Umbilical cord (tissue), 1 donor: ENCODE measurements at regions not wholly inside any gene's neighbourhood (a gene's known extent, or its start where the extent isn't known, plus 50 kb on each side); places are given as distances from the start of the nearest gene placed in this dataset.
A peak's percentile ranks its signal among the peaks of the same experiment; 100 is the strongest.

ENCODE experiments used
- DNase-seq: peaks from one replicate; pipeline ENCODE4 v3.0.0-alpha.2; 2015; ENCODE audit warnings: low spot score

DNA sequence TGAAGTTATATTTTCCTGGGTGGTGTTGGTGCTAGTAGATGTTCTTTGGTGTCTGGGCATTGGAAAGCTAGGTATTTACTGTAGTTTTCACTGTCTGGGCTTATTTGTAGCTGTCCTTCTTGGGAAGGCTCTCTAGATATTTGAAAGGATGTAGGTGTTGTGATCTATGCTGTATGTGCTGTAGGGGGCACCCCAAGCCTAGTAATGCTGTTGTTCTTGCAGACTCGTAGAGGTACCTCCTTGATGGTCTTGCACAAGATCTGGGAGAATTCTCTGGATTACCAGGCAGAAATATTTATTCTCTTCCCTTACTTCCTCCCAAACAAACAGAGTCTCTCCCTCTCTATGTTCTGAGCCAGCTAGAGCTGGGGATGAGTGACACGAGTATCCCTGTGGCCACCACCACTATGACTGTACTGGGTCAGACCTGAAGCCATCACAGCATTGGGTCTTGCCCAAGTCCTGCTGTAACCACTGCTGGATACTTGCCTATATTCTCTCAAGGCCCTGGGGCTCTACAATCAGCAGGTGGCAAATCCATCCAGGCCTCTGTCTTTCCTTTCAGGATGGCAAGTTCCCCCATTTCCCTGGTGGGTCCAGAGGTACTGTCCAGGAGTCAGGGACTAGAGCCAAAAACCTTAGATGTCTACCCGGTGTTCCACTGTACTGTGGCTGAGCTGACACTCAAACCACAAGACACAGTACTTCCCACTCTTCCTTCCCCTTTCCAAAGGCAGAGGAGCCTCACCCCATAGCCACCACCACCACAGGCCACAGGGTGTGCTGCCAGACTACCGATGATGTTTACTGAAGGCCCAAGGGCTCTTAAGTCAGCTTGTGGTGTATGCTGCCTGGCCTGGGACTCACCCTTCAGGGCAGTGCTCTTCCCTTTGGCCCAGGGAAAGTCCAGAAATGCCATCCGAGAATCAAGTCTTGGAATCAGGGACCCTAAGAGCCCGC lies 195.2 kb upstream of the DPPA4 start:
- DNase-seq: peak; percentile 62

DNA sequence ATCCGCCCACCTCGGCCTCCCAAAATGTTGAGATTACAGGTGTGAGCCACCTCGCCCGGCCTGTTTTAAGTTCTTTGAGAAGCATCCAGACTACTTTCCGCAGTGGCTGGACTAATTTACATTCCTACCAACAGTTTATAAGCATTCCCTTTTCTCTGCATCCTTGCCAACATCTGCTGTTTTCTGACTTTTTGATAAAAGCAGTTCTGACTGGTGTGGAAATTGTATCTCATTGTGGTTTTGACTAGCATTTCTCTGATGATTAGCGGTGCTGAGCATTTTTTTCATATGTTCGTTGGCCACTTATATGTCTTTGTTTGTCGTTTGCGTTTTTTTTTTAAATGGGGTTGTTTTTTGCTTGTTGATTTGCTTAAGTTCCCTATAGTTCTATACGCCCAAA lies 208.4 kb upstream of the DPPA4 start:
- no peak for DNase-seq

DNA sequence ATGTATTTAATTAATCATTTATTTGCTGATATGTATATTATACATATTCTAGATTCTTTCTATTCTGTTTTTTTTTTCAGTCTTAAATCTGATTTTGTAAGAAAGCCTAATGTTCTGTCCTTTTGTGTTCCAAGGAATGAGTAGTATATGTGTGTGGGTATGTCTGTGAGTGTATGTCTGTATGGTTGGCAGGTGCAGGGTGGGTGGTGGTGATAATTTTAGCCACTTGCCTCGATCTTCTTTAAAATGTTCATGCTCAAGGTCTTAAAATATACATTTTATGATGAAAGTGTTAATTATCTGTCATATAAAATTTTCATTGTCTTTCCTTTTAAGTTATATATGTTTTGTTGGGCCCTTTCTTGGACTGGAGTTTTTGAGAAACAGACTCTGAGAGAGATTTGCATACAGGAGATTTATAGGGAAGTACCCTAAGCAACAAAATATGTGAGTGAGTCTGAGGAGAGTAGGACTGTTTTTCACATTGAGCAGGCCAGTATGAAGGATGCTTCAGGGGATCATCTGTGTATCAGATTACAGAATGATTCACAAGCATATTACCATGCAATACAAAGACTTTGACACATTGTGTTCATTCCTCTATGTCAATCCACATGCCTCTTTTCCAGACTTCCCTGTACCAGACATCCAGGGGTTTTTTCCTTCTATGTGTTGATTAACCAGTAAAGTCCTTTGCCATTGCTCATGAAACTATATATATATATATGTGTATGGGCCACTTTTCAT lies 211.0 kb upstream of the DPPA4 start:
- no peak for DNase-seq

DNA sequence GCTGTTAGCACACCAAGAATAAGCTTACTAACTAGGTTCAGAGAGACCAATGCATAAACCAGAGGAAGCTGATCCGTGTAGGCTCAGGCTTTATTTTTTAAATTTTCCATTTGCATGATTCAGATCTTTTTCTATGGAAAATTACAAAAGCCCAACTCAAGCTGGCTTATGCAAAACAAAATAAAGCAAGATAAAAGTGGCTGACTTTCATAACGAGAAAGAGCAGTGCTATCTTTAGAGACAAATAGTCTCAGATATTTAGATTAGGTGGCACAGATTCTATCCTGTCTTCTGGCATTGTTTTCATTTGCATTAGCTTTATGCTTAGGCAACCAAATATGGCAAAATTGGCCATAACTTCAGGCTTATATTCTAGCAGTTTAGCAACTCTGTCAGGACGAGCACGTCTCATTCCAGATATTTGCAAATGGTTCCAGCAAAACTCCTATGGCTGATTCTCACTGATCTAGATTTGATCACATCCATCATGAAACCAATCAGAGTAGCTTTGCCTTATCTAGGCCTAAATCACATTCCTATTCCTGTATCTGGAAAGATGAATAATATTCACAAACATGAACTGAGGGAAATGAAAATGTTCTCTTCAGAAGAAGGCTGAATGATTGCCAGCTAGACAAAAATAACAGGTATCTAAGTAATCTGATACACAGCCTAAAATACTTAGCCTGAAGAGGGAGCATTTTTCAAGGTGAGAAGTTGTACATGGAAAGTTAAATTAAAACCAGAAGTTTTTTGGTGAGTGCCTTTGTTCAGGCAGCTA lies 216.4 kb upstream of the DPPA4 start:
- peak; percentile 14 for DNase-seq

DNA sequence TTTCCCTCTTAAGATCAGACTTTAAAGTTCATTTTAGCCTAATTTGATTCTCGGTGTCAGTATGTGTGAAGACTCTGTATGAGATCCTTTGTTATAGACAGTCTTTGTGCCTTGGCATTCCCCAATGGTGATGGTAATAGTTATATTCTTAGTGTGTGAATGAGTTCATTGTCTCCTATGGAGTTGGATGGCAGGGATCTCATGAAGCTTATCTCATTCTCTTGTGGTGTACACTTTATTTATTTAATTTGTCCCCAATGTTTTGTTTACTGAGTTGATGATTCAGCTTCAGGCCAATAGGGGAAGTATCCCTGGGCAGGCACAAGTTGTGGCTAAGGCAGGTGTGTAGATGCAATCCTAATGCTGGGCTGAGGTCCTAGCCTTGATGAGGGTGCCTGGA lies 222.0 kb upstream of the DPPA4 start:
- DNase-seq: no peak

DNA sequence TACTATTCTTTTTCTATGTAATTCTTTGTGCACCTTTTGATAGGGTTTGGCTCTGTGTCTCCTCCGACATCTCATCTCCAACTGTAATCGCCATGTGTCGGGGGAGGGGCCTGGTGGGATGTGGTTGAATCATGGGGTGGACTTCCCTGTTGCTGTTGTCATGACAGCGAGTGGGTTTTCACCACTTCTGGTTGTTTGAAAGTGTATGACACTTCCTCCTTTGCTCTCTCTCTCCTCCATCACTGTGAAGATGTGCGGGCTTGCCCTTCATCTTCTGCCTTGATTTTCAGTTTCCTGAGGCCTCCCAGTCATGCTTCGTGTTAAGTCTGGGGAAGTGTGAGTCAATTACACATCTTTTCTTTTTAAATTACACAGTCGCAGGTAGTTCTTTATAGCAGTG lies 225.8 kb upstream of the DPPA4 start:
- DNase-seq: no peak

DNA sequence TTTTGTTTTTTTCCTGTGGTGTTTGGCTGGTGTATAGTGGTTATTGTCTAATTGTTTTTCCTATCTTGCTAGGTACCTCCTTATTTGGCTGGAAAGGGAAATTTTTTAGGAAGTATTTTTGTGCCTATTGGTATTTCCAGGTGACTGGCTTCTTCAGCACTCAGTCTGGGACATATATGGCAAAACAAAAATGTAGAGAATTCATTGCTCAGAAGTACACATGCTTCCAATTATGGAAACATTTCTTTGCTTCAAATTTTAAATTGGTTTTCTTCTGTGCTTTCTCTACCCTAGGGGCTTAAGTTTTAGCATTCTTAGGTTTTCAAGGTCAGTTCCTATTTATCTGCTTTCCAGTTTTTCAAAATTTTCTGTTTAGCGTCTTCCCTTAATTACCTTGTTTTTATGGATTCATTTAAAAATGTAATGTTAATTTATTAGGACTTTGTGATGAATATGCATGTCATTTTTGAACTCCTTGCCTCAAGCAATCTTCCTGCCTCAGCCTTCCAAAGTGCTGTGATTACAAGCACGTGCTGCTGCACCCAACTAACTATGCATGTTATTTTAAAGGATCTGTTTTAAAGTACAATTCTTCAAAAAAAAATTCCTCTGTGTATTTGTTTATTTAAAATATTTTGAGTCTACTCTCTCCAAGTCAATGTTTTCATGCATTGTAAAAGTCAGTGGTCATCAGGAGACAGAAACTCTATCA lies 231.9 kb upstream of the DPPA4 start:
- no peak for DNase-seq

DNA sequence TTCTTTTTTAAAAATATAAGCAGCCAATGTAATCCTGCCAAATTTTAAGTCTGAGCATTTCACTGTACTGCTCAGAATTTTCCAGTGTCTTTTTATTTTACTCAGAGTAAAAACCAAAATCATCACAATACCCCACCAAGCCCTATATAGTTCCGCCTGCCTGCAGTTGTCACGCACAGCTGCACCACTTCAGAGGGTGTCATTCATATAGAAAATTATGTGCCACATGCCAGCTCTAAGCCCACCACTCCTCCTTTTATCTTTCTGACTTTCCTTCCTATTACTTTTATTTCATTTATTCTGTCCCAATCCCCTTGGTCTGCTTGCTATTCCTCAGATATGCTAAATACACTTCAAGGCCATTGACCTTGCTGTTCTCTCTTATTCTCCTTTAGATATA lies 233.1 kb upstream of the DPPA4 start:
- DNase-seq: no peak

DNA sequence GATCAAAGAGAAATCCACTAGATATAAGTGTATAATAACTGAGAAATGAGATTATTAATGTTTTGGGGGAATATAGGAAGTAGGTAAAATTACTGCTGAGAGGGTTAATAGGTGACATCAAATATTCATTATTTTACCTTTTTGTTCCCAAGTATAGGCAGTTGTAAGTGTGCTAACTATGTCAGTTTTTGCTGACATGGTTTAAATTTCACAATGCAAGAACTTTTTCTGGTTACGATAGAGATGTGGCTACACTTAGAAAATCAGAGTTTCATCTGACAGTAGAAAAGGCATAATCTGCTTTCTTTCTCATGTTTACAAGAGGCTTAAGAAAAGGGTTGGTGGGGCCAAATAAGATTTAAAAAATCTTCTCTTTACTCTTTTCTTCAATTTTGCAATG lies 235.0 kb upstream of the DPPA4 start:
- no peak for DNase-seq

DNA sequence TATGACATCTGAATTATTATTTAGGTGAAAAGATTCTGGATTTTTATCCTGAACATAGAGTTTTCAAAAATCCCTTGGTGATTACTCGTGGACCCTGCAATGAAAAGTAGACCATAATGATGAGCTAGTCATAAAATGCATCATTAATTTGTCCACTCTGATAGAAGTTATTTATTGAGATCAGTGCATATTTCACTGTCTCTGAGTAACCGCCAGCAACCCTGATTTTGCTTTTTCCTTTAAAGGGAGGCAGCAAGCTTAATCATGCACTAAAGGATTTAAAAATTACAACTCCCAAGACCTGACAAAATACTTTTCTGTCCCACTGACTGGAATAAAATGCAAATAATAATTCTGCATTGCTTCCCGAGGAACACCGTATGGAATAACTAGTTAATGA lies 259.6 kb upstream of the DPPA4 start:
- DNase-seq: no peak

DNA sequence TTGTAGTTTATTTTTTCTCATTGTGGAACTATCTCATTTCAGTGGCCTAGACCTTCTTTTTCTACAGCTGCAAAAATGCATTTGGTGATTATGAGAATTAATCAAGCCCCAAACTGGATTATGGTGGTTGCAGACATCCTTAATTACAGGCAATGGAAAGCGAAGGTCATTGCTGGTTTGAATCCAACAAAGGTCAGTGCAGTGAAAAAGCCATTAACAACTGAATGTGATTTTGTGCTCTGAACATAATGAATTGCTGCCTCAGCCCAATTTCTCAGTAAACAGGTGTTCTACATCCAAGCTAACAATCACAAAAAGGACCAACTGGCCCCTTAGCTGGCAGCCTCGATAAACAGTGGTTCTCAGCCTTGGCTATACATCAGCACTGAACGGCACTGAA lies 260.1 kb upstream of the DPPA4 start:
- no peak for DNase-seq

DNA sequence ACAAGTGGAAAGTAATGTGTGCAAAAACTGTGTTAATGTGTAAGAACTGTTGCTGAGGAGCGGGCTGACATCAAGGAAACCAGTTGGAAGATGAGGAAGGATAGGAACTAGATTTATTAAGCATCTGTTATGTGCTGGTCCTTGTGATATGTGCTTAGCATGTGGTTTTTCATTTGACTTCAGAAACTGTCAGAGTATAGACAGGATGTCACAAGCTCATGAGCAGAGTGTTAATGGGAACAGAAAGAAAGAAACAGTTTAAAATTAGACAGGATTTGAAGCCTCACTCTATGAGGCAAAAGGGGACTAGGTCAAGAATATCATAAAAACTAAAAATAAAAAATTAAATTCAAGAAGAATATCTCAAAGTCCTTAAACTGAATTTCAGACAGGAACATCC lies 270.6 kb upstream of the DPPA4 start:
- DNase-seq: no peak

DNA sequence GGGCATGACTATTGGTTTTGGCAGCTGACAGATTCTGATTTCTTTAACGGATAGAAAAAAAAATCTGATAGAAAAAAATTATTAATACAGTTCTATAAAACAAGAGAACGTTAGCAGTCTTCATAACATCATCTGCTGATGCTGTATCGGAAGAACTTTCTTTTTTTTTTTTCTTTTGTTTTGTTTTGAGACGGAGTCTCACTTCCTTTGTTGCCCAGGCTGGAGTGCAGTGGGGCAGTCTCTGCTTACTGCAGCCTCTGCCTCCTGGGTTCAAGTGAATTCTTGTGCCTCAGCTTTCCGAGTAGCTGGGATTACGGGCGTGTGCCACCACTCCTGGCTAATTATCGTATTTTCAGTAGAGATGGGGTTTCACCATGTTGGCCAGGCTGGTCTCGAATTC lies 271.2 kb upstream of the DPPA4 start:
- DNase-seq: no peak

DNA sequence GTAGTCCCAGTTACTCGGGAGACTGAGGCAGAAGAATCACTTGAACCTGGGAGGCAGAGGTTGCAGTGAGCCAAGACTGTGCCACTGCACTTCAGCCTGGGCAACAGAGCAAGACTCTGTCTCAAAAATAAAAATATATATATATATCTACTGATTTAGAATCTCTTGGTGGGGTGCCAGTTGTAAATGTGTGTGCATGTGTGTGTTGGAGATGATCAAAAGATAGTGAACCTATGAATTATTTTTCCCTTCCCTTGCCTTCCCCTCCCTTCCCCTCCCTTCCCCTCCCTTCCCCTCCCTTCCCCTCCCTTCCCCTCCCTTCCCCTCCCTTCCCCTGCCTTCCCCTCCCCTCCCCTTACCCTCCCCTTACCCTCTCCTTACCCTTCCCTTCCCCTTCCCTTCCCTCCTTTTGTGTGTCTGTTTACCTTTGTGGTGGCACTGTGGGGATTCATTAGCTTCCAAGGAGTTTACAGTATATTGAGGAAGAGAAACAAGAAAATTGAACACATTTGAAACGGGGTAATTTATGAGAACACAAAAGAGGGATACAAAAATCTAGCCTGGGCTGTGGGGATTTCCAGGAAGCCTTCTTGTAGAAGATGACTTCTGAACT lies 281.5 kb upstream of the DPPA4 start:
- no peak for DNase-seq

DNA sequence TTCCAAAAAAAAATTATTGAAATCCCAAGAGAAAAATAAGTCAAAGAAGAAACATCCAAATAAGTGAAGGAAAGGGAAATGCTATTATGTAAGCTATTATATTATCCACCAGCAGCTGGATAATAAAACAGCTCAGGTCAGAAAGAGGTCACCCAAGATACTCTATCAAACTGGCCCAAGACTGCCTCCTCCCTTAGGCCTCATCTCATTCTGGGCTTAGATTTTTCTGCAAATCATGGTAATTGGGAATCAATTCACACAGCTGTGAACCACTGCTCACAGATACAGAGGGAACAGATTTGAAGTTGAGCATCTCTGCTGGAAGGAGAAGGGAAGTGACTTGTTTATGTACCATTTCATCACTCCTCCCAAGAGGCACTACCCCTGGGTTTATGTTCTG lies 294.6 kb upstream of the DPPA4 start:
- DNase-seq: no peak

DNA sequence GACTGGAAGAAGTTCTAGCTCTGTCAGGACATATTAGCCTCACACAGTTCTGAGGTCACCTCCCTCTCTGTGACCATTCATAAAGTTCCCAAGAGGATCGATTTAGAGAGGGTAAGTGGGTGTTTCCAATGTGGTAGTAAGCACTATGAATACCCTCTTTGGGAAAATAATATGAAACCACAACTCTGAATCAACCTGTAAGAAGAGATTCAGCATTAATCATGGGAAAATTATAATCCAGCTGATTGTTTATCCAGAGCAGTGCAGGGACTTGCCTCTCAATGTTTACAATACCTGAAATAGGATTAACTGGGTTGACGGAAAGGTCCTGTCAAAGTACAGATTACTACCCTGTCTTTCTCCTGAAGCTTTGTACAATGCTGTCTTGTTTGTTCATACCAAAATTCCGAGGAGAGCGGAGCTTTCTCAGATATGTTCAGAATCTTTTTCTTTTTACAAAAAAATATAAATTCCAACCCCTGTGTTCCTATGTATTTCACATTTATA lies 302.9 kb upstream of the DPPA4 start:
- DNase-seq: no peak

DNA sequence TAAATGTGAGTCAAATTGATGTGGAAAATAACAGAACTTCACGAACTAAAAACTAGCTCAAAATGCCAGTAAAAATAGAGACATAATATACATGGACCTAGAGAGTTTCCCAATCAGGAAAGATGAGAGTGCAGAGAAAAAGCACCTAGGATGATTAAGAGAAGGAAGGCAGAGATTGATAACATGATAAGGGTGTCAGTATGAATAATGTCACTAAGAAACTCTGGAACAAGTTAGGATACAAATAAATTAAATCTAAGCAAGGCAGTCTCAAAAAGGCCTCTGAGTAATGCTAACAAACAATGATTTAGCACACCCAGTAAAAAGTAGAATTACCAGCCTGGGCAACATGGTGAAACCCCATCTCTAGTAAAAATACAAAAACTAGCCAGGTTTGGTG lies 304.7 kb upstream of the DPPA4 start:
- peak; percentile 8 for DNase-seq

DNA sequence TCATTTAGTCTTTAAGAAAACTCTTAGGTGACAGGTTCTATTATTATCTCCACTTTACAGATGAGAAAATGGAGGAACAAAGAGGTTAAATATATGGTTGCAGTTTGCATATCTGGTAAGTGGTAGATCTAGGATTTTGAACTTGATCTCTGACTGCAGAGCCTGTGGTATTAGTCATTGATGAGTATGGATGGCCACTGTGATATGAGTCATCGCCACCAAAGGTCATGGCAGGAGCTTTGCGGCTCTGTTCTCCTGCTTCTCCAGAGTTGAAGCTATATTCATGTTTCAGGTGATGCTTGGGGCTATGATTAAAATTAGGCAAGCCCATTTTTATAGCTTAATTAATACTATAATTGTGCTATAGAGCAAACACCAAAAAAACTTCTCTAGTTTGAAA lies 306.2 kb upstream of the DPPA4 start:
- DNase-seq: no peak

DNA sequence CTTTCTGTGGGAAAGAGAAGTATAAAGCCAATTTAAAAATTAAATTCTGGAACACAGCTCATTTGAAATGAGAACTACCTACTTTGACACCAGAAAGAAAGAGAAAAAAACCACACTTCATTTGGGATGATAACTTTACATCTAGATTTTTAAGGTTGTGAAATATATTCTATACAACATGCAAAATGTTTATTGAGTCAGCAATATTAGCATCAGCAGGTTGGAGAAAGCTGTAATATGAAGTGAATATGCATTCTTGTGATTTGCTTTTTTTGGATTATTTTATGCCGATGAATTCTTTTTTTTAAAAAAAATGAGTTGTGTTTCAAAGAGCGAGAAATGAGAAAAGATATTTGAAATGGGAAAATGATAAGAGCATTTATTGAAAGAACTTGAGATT lies 307.0 kb upstream of the DPPA4 start:
- no peak for DNase-seq

DNA sequence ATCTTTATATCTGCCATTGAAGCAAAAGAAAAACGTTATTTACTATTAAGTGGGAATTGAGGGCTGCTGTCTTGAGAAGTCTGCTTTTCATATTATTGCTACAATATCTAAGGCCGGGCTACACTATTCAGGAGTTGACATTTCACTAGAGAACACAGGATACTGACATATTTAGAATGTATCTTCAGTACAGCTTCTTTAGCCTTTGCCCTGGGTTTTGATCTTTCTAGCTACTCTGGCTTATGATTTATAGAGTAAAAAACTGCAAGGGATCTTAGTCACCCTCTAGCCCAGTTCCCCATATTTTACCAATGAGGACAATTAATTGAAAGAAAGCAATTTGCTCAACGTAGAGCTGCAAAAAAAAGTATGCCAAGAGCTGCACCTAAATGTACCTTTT lies 307.4 kb upstream of the DPPA4 start:
- DNase-seq: no peak

DNA sequence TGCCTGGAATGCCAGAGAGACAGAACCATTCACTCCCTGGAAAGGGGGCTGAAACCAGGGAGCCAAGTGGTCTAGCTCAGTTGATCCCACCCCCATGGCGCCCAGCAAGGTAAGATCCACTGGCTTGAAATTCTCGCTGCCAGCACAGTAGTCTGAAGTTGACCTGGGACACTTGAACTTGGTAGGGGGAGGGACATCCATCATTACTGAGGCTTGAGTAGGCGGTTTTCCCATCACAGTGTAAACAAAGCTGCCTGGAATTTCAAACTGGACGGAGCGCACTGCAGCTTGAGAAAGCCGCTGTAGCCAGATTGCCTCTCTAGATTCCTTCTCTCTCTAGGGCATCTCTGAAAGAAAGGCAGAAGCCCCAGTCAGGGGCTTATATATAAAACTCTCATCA lies 310.7 kb upstream of the DPPA4 start:
- DNase-seq: no peak
